Posterior cingulate gyrus (tissue), 11 donors: ENCODE measurements at regions not wholly inside any gene's neighbourhood (a gene's known extent, or its start where the extent isn't known, plus 50 kb on each side); places are given as distances from the start of the nearest gene placed in this dataset.

ENCODE experiments used
- DNase-seq, 10 donors: peaks; one replicate each; pipeline versions ENCODE4 v3.0.0 to v3.0.0-alpha.2; 2020 to 2021; ENCODE audit warnings: mixed read lengths in 3 of 10
- intact Hi-C: fragments of 100-400 bp; cut with DNase I; formaldehyde crosslinking; loops from one replicate; pipeline ENCODE4 v1.15.1; 2023

DNA sequence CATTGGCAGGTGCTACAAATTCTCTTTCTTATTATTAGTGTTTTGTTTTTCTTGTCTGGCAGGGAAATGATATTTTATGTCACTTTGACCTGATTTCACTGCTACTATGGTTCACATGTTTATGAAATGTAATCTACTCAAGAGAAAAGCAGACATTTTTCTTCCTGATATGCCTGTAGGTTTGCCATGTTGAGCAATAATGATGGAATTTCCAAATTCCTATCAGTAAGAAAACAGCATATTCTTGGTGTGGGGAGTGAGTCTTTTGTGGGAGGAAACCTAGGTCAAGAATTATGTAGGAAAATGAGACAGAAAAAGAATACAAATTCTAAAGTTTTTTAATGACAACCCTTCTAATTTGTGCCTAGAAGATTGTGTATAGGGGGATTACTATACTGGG lies 356.4 kb downstream of the SLC4A3 start:
- DNase-seq: no peak

DNA sequence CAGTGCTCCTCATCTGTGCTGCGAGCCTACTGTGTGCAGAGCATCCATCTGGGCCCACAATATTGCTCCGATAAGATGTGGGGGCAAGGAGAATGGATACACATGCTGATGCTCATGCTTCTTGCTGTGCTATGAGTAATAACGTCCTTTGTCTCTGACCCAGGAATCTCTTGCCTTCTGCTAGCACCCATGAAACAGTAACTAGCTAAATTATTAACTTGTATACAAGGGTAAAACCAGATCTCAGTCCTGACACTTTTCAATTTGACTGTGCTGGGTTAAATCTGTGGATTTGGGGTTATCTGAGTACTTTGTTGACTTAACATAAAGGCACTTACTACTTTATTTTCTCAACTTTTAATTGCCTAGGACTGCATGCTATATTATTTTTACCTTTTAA lies 357.6 kb downstream of the SLC4A3 start:
- intact Hi-C loops: no loop called here
- DNase-seq: no peak

More for the DNA sequence above, 356.4 kb downstream of the SLC4A3 start:
- intact Hi-C loops: no loop called here

DNA sequence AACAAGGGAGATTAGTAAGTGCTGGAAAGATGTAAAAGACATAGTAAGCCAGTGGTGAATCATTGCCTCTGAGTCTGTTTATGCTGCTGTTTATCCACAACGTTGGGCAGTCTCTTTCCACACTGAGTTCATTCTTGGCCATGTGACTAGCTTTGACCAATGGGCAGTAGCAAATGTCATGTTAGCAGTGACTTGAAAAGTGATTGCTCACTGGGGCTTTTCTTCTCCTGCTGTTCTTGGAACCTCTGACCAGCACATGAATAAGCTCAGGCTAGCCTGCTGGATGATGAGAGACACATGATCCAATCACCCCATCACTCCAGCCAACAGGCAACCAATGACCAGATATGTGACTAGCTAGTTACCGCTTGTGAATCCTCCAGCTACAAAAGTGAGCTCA lies 360.4 kb downstream of the SLC4A3 start:
- intact Hi-C loops: no loop called here
- no peak for DNase-seq

DNA sequence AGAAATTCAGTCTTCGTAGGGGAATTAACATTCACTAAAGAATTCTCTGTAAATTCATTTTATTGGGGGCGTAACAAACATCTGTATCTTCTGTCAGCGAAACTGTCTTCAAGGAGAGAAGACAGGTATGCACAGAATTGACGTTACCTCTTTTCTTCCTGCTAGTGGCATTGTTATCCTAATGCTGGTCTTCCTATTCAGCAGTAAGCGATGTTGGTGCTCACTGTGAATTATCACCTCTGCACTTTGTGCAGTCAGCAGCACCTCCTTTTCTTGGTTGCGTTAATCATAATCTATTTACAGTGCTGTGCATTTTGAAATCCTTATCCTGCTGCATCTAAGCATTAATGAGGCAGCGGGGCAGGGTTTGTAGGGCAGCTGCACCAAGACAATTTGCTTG lies 362.3 kb downstream of the SLC4A3 start:
- intact Hi-C loops: no loop called here
- no peak for DNase-seq

DNA sequence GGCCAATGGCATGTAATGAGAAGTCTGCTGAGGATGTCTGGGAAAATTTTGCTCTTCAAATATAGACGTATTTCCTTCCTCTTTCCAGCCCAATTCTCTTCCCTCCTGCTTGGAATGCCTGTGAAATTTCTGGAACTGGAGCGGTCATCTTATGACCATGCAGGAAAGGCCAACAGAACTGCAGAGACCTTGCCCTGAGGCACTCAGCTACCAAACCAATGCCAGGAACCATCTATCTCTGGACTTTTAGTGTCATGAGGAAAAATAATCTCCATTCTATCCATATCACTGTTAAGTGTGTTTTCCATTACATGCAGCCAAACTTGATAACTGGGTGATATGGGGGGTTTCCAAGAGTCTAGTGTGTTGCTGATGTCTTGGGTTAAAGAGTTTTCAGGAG lies 363.7 kb downstream of the SLC4A3 start:
- no peak for DNase-seq
- intact Hi-C loops: no loop called here

DNA sequence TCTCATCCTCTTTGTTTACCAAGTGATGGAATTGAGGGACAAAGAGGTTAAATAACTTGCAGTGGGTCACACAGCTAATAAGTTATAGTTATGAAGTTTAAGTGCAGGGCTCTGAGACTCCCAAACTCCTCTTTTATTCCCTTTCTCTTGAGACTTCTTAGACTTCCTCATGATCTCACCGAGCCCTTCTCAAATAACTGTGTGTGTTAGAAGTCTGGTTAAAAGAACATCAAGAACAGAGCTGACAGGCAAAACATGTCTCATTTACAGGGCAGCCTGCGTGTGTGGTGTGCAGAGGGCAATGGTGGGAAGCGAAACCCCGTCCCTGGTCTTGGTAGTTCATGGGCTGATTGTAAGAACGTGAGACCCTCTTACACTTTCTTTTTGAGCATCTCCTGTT lies 368.0 kb downstream of the SLC4A3 start:
- intact Hi-C loops: no loop called here
- DNase-seq: no peak

DNA sequence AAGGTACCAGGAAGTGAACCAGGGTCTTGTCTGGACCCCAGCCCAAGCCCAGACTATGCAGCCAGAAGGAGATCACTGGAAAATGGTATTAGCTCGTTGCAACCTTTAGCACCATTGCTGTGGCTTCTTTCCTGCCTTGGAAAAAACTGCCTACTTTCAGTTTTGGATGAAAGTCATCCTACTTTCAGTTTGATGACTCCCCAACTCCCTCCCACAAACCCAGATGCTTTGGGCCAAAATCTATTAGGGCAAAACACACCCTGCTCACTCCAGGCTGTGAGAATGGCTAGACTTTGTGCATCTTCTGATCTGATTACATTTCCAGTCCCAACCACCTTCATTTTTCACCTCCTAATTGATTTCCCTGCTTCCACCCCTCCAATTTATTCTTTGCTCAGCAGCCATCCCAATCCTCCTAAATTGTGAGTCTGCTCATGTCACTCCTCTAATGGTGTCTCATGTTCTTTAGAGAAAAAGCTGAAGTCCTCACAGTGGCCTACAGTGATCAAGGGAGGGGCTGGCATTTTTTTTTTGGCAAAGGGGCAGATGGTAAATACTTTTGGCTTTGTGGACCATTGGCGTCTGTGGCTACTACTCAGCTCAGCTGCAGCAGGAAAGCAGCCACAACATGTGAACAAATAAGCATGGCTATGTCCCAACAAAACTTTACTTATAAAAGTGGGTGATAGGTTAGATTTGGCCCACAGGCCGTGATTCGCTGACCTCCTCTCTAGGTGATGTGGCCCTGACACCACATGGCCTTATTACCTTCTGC lies 368.7 kb downstream of the SLC4A3 start:
- intact Hi-C loops: no loop called here
- no peak for DNase-seq

DNA sequence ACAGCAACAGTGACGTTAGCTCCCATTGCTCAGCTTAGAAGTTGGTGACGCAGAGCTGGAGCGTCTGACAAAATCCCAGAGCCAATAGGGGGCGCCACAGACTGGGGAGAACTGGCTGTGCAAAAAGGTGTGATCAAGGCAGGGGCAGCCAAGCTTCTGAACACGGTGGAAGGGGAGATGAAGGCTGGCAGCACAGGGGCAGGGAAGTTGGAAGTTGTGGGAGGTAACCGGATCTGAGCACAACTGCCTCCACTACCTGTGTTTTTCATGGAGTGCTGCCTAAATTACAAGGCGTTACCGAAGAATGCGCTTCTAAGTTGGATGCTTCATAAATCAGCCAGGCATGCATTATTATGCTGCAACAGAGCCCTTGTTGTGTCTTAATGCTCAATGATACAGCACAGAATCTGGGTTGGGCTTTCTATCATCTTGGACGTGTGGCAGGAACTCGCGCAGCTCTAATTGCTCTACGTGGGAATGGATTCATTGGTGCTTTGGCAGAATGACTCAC lies 370.0 kb downstream of the SLC4A3 start:
- intact Hi-C loops: no loop called here

DNA sequence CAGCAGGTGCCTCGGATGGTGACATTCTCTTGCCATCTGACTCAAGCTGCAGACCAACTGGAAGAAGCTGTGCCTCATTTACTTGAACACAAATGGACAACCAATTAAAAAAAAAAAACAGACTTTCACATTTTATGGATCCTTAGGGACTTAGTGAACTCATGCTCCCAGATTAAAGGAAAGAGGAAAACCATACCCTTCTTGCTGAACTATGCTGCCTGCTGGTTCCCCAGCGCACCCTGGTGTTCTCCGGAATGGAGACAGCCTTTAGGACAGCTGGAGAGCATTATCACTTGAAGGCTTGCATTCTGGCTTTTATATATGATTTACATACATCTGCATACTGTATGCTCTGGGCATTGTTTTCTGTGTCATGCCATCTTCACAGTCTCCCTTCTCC lies 370.7 kb downstream of the SLC4A3 start:
- DNase-seq: no peak
- intact Hi-C loops: no loop called here

More for the DNA sequence above, 370.0 kb downstream of the SLC4A3 start:
- DNase-seq: peak in 9 of 10 donors; percentile 16 to 92 (median 57)

DNA sequence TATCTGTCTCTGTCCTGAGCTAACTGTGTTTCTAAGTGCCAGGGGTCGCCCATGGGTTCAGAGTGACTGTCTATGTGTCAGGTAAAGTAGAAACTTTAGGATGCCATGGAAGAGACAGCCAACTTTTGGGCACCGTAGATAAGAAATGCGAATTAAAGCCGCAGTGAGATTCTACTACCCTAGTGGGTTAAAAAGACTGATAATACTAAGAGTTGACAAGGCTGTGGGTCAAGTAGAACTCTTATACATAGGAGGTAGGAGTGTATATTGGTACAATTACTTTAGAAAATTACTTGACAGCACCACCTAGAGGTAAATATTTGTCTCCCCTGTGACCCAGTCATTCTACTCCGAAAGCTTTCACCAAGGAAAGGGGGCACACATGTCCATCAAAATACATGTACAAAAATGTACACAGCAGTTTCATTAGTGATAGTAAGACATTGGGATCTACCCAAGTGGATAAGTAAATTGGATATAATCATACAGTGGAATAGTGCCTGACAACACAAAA lies 371.3 kb downstream of the SLC4A3 start:
- intact Hi-C loops: no loop called here
- DNase-seq: no peak

DNA sequence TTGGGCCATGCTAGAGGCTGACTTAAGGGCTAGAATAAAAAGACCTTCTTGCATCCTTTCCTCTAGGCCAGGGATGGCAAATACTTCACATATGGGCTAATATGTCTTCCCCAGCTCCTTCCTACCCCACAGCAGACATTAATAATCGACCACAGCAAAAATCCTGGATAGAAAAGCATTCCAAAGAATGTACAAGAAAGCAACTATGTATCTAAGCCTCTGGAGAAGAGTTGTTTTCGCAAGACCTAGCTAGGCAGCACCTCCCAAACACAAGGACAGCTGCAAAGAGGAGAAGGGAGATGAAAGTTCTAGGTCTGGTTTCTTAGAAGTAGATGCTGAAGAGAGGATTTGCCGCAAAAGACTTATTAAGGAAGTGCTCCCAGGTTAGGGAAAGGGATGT lies 372.6 kb downstream of the SLC4A3 start:
- no peak for DNase-seq
- intact Hi-C loops: no loop called here

DNA sequence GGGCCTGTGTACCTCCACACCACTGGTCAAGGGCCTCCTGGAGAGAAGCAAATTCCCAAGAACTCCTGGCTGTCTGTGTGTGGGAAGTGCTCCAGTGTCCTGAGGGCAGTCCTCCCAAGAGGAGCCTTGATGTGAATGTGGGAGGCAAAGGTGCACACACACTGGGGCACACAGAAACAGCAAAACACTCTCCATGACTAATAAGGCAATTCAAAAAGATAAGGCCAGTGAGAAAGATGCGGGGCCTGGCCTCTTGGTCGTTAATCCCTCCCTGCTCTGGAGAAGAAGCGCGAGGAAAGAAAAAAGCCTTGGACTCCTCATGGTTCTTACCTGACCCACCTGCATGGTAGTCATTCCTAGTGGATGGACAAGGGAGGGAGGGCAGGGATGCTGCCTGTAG lies 373.2 kb downstream of the SLC4A3 start:
- no peak for DNase-seq
- intact Hi-C loops: no loop called here

DNA sequence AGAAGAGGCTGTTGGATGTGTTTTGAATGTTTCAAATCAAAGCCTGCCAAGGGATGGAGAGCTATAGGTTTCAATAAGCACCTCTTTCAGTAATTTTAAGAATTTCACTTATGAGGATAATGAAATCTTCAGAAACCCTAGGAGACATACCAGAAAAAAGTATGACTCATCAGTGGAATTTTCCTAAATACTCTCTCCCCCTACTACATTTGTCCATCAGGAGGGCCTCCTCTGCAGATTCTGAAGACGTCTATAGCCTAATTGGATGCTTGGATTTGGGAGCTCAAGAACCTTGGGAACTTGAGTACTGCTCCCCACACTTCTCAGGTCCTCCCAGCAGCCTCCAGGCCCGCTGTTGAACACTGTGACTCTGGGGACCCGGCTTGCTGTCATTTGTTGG lies 374.3 kb downstream of the SLC4A3 start:
- no peak for DNase-seq
- intact Hi-C loops: no loop called here

DNA sequence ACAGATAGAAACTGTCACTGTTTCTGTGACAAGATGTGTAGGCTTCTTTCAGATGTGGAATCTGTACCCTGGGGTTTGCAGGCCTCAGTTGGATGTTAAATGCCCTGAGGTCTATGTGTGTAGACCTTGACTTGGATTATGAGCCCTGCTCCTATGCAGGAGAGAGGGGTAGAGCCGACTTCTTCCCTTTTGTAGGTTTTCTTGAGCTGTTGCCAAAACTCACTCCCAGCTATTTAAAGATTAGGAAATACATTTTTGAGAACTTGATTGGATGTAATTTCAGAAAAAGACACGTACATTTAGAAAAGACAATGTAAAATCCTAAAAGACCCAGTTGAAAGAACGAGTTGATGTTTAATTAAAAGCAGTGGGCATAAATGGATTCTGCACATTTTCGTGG lies 374.8 kb downstream of the SLC4A3 start:
- intact Hi-C loops: no loop called here
- DNase-seq: no peak

DNA sequence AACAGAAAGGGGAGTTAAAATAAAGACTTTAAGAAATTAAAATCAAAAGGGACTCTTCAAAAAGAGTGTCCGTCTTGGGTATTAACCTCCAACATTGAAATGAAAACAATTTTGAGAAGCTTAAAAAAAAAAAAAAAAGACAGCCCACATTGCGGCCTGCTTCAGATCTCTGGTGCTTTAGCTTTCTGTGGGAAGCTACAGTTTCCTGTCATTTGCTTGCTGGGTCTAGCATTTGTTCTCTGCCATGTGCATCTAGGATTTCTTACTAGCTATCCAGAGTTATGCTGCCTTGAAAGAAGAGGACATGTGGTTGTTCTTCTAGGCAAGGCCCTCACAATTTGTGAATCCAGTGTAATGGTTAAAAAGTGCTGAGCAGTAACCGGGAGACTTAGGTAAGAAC lies 375.3 kb downstream of the SLC4A3 start:
- intact Hi-C loops: no loop called here
- no peak for DNase-seq

DNA sequence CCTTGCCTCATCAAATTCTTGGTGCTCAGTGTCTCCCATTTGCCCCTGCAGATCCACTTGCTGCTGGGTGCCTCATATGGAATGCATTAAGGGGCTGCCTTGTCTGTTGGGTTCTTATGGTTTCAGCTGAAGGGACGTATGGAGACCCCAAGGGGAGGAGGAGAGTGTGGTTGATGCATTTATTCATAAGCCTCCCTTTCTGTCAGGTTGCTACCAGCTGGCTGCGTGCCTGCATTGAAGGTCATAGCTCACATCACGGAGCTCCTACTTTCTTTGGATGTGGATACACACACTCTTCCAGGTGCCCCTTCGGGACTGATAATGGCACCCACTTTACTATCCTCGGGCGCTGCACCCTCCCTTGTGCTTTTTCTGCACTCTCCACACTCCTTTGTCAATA lies 377.9 kb downstream of the SLC4A3 start:
- intact Hi-C loops: no loop called here
- DNase-seq: no peak

DNA sequence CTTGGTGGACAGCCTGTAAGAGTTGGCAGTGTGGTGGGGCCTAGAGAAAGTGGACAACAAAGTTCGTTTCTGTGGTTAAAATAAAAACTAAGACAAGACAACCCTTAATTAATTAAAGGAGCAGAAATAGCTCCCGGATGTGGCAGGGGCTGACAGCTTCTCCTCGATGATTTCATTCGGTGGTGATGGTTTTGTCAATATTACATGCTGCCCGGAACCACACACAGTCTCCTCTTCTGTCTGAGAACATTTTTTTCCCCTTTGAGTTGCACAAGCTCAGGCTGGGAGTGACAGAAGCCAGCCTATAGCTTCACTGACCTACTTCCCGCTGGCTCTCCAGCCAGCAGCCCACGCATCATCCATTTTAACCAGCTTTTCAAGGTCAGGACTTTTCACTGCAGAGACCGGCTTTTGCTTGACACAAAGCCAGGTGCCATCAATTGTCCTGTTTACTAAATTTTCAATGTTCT lies 378.8 kb downstream of the SLC4A3 start:
- intact Hi-C loops: no loop called here
- peak in 2 of 10 donors; percentile 2 to 81 for DNase-seq

DNA sequence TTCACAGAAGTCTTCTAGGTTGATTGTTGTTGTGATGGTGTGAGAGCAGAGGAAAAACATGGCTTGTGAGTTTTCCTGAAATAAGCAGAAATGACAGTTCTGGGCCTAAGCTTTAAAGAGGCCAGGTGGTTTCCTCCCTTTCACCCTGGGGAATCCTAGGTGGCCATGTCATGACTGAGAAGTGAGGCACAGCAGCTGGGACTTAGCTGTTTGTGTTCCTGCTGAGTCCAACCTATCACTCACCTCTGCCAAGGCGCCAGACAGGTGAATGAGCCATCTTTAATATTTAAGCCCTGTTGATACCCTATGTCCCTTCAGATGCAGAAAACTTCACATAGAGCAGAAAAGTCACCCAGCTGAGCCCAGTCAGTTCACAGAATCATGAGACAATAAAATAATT lies 384.4 kb downstream of the SLC4A3 start:
- intact Hi-C loops: no loop called here
- no peak for DNase-seq

DNA sequence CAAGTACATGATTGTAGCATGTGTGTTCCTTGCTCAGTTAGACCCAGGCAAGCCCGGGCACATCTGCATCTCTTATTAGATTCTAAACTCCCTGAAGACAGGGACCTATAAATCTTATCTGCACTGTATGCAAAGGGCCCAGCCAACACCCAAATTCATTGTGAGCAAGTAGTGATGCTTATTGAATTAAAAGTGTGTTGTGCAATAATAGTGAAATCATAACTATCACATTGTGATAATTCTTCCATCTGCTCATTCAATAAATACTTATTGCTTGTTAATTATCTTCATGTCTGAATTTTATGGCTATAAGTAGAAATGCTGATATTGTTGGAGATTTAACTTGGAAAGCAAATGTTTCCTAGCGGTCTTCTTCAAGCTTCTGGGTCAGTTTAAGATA lies 387.5 kb downstream of the SLC4A3 start:
- no peak for DNase-seq
- intact Hi-C loops: no loop called here

DNA sequence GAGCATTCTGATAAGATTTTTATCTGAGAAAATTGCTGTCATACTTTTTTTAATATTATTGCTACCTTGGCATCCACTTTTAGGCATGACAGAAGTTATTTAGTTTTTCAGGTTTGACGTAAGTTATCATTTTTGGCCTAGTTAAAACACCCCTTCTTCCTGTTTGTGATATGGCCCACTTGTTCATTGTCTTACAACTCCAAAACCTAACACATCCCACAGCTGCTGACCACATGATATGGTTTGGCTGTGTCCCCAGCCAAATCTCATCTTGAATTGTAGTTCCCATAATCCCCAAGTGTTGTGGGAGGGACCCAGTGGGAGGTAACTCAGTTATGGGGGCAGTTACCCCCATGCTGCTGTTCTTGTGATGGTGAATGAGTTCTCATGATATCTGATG lies 388.1 kb downstream of the SLC4A3 start:
- no peak for DNase-seq
- intact Hi-C loops: no loop called here

DNA sequence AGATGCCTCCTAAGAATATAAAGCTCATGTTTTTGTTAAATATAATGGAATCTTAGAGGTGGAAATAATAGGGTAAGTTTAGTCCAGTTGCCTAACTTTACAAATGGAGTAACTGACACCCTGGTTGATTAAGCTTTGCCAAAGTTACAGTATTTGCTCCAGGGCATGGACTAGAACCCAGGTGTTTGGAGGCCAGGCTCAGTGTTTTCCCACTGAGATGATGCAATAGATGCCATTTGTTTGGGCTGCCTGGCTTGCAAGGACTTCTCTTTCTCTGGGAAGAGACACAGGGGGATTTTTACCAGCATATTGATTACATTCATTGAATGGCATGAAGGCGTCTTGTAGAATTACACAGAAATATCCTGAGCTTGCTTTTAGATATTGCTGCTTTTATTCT lies 397.8 kb downstream of the SLC4A3 start:
- intact Hi-C loops: no loop called here

DNA sequence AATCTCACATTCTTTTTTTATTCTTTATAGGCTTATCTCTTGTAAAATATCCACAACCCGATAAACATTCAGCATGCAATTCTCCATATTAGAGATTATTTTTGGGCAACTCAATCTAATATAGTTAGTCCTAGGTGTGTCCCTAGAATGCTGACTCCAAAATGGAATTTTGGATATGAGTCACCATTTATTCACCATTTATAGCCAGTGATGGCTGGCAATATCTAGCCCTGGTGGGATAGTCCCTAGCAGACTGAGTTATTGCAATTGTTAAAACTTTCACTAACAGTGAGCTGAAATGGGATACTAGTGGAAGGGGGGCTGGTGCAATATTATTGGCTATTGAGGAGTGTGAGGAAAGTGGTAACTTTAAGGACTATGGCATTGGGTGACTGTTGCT lies 401.6 kb downstream of the SLC4A3 start:
- DNase-seq: no peak
- intact Hi-C loops: no loop called here

More for the DNA sequence above, 397.8 kb downstream of the SLC4A3 start:
- DNase-seq: no peak
